SK-N-SH treated with all-trans-retinoic acid at 6 μM for 48 hours (cell line): ENCODE measurements at regions not wholly inside any gene's neighbourhood (a gene's known extent, or its start where the extent isn't known, plus 50 kb on each side); places are given as distances from the start of the nearest gene placed in this dataset.

Experiments
- ATAC-seq: fragments of 200-7000 bp; cut with Tn5 transposase; 3 replicates; pipeline ENCODE4 v1.9.1; 2020; ENCODE audit warnings: mild to moderate bottlenecking, moderate library complexity
- ARNTL ChIP-seq: fragments of 450-650 bp; formaldehyde crosslinking; IDR thresholded peaks from 2 replicates; pipeline ENCODE4 v1.5.0; 2020; ENCODE audit warnings: low read depth, mild to moderate bottlenecking, moderate library complexity, borderline replicate concordance
- BACH2 ChIP-seq: fragments of 250-450 bp; sonication (Bioruptor Pico); IDR thresholded peaks from 2 replicates; pipeline ENCODE4 v1.9.0; 2021; ENCODE audit warnings: mild to moderate bottlenecking, borderline replicate concordance
- CSRNP3 ChIP-seq: fragments of 250-450 bp; sonication (Bioruptor Pico); IDR thresholded peaks from 2 replicates; pipeline ENCODE4 v1.5.1; 2021; ENCODE audit warnings: mild to moderate bottlenecking, moderate library complexity
- ESRRG ChIP-seq: fragments of 250-450 bp; sonication (Bioruptor Pico); IDR thresholded peaks from 2 replicates; pipeline ENCODE4 v1.6.1; 2021; ENCODE audit warnings: mild to moderate bottlenecking
- GLIS3 ChIP-seq: fragments of 250-450 bp; sonication (Bioruptor Pico); IDR thresholded peaks from 2 replicates; pipeline ENCODE4 v1.5.0; 2020; ENCODE audit warnings: mild to moderate bottlenecking, moderate library complexity
- ISL1 ChIP-seq: fragments of 250-450 bp; sonication (Bioruptor Pico); IDR thresholded peaks from 2 replicates; pipeline ENCODE4 v2.1.2; 2022; ENCODE audit warnings: mild to moderate bottlenecking, moderate library complexity
- OSR1 ChIP-seq: fragments of 250-450 bp; sonication (Bioruptor Pico); IDR thresholded peaks from 2 replicates; pipeline ENCODE4 v1.8.0; 2022; ENCODE audit warnings: moderate library complexity, mild to moderate bottlenecking, inconsistent platforms
- PATZ1 ChIP-seq: fragments of 250-450 bp; sonication (Bioruptor Pico); IDR thresholded peaks from 2 replicates; pipeline ENCODE4 v1.8.0; 2020; ENCODE audit warnings: mild to moderate bottlenecking, moderate library complexity, borderline replicate concordance
- PPARA ChIP-seq: fragments of 250-450 bp; sonication (Bioruptor Pico); IDR thresholded peaks from 2 replicates; pipeline ENCODE4 v1.5.0; 2020; ENCODE audit warnings: mild to moderate bottlenecking, borderline replicate concordance
- RARB ChIP-seq: fragments of 250-450 bp; sonication (Bioruptor Pico); IDR thresholded peaks from 2 replicates; pipeline ENCODE4 v1.8.0; 2021; ENCODE audit warnings: mild to moderate bottlenecking, moderate library complexity
- SNAI2 ChIP-seq: fragments of 250-450 bp; sonication (Bioruptor Pico); IDR thresholded peaks from 2 replicates; pipeline ENCODE4 v1.5.0; 2020; ENCODE audit warnings: mild to moderate bottlenecking, moderate library complexity
- TCF4 ChIP-seq: fragments of 250-450 bp; sonication (Bioruptor Pico); IDR thresholded peaks from 2 replicates; pipeline ENCODE4 v1.8.0; 2021; ENCODE audit warnings: mild to moderate bottlenecking, moderate library complexity, borderline replicate concordance
- TOX ChIP-seq: fragments of 250-450 bp; sonication (Bioruptor Pico); IDR thresholded peaks from 2 replicates; pipeline ENCODE4 v1.8.0; 2021; ENCODE audit warnings: mild to moderate bottlenecking, moderate library complexity, borderline replicate concordance
- ZFP3 ChIP-seq: fragments of 250-450 bp; sonication (Bioruptor Pico); IDR thresholded peaks from 2 replicates; pipeline ENCODE4 v1.5.0; 2020; ENCODE audit warnings: mild to moderate bottlenecking, moderate library complexity
- ZFP30 ChIP-seq: fragments of 450-650 bp; formaldehyde crosslinking; IDR thresholded peaks from 2 replicates; pipeline ENCODE4 v1.5.0; 2022; ENCODE audit warnings: mild to moderate bottlenecking, moderate library complexity
- ZNF565 ChIP-seq: fragments of 450-650 bp; formaldehyde crosslinking; conservative IDR thresholded peaks from 2 replicates; pipeline ENCODE4 v1.5.0; 2020; ENCODE audit warnings: low read depth, mild to moderate bottlenecking, moderate library complexity
- ZNF70 ChIP-seq: fragments of 450-650 bp; formaldehyde crosslinking; IDR thresholded peaks from 2 replicates; pipeline ENCODE4 v1.5.0; 2020; ENCODE audit warnings: mild to moderate bottlenecking, moderate library complexity
- ZNF8 ChIP-seq: fragments of 450-650 bp; formaldehyde crosslinking; IDR thresholded peaks from 2 replicates; pipeline ENCODE4 v1.5.0; 2020; ENCODE audit warnings: mild to moderate bottlenecking, moderate library complexity
- TF ChIP-seq, protein P1 (sequence below): fragments of 250-450 bp; sonication (Bioruptor Pico); IDR thresholded peaks from 2 replicates; pipeline ENCODE4 v1.5.1; 2020; ENCODE audit warnings: low read depth, mild to moderate bottlenecking, moderate library complexity
- TF ChIP-seq, protein P2 (sequence below): fragments of 250-450 bp; sonication (Bioruptor Pico); IDR thresholded peaks from 2 replicates; pipeline ENCODE4 v1.8.0; 2021; ENCODE audit warnings: low read depth, mild to moderate bottlenecking, moderate library complexity, borderline replicate concordance
- TF ChIP-seq, protein P3 (sequence below): fragments of 250-450 bp; sonication (Bioruptor Pico); IDR thresholded peaks from 2 replicates; pipeline ENCODE4 v1.5.0; 2020; ENCODE audit warnings: mild to moderate bottlenecking, moderate library complexity

- ATAC-seq = no peak
- TF ChIP-seq ESRRG (CRISPR knock-in tag) (no peak), PPARA (CRISPR knock-in tag) (no peak), TOX (CRISPR knock-in tag) (no peak), OSR1 (CRISPR knock-in tag) (no peak), PATZ1 (CRISPR knock-in tag) (no peak), TCF4 (CRISPR knock-in tag) (no peak), GLIS3 (CRISPR knock-in tag) (no peak), ZFP30 (CRISPR knock-in tag) (no peak), ZNF565 (CRISPR knock-in tag) (no peak), CSRNP3 (no peak), ZNF70 (CRISPR knock-in tag) (no peak), BACH2 (CRISPR knock-in tag) (no peak), ISL1 (no peak), ARNTL (no peak), ZFP3 (CRISPR knock-in tag) (no peak), SNAI2 (no peak), RARB (CRISPR knock-in tag) (no peak)
- TF ChIP-seq, protein P1, sequence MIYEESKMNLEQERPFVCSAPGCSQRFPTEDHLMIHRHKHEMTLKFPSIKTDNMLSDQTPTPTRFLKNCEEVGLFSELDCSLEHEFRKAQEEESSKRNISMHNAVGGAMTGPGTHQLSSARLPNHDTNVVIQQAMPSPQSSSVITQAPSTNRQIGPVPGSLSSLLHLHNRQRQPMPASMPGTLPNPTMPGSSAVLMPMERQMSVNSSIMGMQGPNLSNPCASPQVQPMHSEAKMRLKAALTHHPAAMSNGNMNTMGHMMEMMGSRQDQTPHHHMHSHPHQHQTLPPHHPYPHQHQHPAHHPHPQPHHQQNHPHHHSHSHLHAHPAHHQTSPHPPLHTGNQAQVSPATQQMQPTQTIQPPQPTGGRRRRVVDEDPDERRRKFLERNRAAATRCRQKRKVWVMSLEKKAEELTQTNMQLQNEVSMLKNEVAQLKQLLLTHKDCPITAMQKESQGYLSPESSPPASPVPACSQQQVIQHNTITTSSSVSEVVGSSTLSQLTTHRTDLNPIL (CRISPR knock-in tag) = no peak
- TF ChIP-seq, protein P2, sequence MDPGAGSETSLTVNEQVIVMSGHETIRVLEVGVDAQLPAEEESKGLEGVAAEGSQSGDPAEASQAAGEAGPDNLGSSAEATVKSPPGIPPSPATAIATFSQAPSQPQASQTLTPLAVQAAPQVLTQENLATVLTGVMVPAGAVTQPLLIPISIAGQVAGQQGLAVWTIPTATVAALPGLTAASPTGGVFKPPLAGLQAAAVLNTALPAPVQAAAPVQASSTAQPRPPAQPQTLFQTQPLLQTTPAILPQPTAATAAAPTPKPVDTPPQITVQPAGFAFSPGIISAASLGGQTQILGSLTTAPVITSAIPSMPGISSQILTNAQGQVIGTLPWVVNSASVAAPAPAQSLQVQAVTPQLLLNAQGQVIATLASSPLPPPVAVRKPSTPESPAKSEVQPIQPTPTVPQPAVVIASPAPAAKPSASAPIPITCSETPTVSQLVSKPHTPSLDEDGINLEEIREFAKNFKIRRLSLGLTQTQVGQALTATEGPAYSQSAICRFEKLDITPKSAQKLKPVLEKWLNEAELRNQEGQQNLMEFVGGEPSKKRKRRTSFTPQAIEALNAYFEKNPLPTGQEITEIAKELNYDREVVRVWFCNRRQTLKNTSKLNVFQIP (CRISPR knock-in tag) = no peak
These were observed 132.8 kb upstream of the NPHP3 start for GRCh38 chr3:132854856-132855535.

DNA sequence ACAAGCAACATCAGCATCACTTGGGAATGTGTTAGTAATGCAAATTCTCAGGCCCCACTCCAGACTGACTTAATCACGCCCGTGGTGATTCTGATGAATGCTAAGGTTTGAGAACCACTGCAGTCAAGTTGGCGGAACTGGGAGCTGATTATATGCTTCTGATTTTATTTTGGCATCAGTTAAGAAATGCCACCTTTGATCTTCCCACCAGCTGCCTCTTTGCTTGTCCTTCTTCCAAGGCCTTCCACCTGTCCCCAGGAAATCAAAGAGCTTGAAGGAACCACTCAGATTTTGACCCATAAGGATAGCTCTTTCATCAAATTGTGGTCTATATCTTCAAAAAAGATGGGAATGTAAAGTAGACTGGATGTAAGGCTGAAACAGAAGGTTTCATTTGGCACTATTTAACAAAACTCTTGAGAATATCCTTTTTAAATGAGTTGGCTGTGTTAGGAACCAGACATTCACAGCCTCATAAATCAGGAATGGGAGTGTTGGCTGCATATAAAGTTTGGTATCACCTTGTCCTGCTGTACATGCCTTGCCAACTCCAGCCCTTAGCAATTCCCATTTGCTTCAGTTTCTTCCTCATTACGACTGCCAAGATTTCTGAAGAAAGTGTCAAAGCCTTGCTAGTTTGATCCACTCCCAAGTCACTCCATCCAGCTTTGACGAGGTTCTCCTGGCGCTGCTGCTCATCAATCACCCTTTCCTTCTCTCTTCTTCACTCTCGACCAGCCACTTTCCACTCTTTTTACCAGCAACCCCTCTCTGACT lies 125.8 kb upstream of the NPHP3 start:
- no peak for TF ChIP-seq GLIS3 (CRISPR knock-in tag)
- TF ChIP-seq PPARA (CRISPR knock-in tag) = no peak
- TF ChIP-seq ZFP3 (CRISPR knock-in tag) = no peak
- no peak for TF ChIP-seq ZNF8
- TF ChIP-seq ZNF565 (CRISPR knock-in tag) = no peak
- no peak for TF ChIP-seq BACH2 (CRISPR knock-in tag)
- no peak for TF ChIP-seq OSR1 (CRISPR knock-in tag)
- TF ChIP-seq, protein P3, sequence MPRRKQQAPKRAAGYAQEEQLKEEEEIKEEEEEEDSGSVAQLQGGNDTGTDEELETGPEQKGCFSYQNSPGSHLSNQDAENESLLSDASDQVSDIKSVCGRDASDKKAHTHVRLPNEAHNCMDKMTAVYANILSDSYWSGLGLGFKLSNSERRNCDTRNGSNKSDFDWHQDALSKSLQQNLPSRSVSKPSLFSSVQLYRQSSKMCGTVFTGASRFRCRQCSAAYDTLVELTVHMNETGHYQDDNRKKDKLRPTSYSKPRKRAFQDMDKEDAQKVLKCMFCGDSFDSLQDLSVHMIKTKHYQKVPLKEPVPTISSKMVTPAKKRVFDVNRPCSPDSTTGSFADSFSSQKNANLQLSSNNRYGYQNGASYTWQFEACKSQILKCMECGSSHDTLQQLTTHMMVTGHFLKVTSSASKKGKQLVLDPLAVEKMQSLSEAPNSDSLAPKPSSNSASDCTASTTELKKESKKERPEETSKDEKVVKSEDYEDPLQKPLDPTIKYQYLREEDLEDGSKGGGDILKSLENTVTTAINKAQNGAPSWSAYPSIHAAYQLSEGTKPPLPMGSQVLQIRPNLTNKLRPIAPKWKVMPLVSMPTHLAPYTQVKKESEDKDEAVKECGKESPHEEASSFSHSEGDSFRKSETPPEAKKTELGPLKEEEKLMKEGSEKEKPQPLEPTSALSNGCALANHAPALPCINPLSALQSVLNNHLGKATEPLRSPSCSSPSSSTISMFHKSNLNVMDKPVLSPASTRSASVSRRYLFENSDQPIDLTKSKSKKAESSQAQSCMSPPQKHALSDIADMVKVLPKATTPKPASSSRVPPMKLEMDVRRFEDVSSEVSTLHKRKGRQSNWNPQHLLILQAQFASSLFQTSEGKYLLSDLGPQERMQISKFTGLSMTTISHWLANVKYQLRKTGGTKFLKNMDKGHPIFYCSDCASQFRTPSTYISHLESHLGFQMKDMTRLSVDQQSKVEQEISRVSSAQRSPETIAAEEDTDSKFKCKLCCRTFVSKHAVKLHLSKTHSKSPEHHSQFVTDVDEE (CRISPR knock-in tag) = no peak
- TF ChIP-seq, protein P1 (CRISPR knock-in tag) = no peak
- no peak for TF ChIP-seq TOX (CRISPR knock-in tag)
- no peak for TF ChIP-seq RARB (CRISPR knock-in tag)
- ATAC-seq = no peak
